NB4 (cell line): ENCODE measurements at regions not wholly inside any gene's neighbourhood (a gene's known extent, or its start where the extent isn't known, plus 50 kb on each side); places are given as distances from the start of the nearest gene placed in this dataset.
"Not testable (repeated sequence)": the region's sequence is repeated elsewhere in the genome, so short reads cannot be mapped to it uniquely, and the experiment has no call there.

Source experiments
- DNase-seq: peaks from one replicate; pipeline ENCODE4 v3.0.0; 2010; ENCODE audit warnings: low read depth
- H3K4me3 ChIP-seq: one replicate; pipeline ENCODE4 v1.5.1; 2011; ENCODE audit warnings: mild to moderate bottlenecking, low read depth, low read length, moderate library complexity
- CTCF ChIP-seq: IDR thresholded peaks from one replicate; pipeline ENCODE4 v1.5.1; 2012; ENCODE audit warnings: low read depth, low read length
- MYC ChIP-seq: IDR thresholded peaks from 2 replicates; pipeline ENCODE4 v1.6.1; 2011; ENCODE audit warnings: low read depth, low read length
- POLR2A ChIP-seq: IDR thresholded peaks from 2 replicates; pipeline ENCODE4 v1.6.1; 2011; ENCODE audit warnings: mild to moderate bottlenecking; ENCODE audit not compliant: insufficient read length; ENCODE audit errors: extremely low read depth
- TF ChIP-seq, protein P1 (sequence below): IDR thresholded peaks from 2 replicates; pipeline ENCODE4 v1.6.1; 2011; ENCODE audit warnings: low read depth, low read length

GRCh38 chr20:1817577-1818211, 77.5 kb upstream of the SIRPA start:
- no peak for DNase-seq
- H3K4me3 ChIP-seq: no peak overlapping the region
- TF ChIP-seq POLR2A (no peak), CTCF (no peak), MYC (no peak)
- TF ChIP-seq, protein P1, sequence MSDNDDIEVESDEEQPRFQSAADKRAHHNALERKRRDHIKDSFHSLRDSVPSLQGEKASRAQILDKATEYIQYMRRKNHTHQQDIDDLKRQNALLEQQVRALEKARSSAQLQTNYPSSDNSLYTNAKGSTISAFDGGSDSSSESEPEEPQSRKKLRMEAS: no peak

DNA sequence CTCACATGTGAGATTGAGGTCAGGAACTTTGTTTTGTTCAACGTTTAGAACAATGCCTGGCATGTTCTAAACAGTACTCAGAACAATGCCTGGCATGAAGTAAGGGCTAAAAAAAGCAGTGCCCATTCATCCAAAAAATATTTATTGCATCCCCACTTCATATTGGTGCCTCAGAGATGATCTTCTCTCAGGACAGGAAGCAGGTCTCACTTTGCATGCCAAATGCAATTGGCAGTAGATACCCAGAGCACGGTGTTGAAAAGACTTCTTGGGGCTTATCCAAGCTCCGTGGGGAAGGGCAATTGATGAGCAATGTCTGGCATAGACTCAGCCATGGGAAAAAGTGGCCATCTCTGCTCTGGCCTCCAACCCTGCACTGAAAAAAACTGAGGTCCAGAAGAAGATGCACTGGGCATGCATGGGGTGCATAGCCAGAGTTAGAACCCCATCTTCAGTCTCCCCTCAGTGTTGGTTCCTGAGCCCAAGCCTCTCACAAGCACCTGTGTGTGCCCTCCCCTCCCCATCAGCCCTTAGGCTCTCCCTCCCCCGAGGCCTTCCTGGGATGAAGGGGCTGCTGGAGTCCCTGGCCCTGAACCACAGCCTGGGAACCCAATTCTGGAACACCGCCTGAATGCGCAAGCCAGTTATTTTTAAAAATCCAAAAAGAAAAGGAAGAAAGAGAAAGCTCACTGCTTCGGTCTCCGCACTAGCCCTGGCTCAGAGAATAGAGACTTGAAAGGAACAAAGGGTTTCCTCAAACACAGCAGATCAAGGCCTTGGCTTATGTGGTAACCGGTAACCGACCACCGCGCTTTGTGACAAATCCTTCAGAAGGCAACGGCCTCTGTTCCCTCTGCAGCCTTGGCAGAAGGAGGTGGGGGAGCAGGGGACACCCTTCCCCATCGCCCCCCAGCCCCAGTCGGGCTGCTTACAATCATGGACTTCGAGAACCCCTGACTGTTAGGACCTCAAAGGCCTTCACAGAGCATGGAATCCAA, 78.5 kb upstream of the SIRPA start:
- TF ChIP-seq POLR2A (no peak), CTCF (no peak), MYC (no peak)
- TF ChIP-seq, protein P1: no peak
- DNase-seq: no peak
- H3K4me3 ChIP-seq: no peak overlapping the region

DNA sequence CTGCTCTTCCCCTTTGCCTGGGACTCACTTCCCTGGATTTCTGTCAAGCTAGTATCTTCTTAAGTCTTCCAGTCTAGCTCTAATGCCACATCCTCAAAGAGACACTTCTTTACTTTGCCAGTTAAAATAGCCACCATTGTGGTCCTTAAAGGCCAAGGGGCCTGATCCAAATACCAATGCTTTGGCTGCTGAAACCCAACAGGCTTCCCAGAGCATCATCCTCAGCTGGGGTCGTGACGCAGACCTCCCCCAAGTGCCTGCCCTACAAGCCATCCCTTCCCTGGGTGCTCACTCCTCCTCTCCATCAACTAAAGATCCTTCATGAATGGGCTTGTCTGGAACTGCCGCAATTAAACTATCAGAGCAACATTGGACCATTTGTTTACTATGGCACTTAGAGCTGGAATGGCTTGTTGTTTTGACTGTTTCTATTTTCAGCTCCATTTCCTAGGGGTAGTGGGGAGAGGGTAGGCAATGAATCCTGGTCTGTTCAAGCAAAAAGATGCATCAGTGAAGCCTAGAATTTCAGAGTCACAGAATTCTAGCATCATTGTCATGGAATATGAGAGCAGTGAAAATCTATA, 79.6 kb upstream of the SIRPA start:
- TF ChIP-seq CTCF (no peak), MYC (no peak)
- TF ChIP-seq, protein P1: no peak
- DNase-seq: no peak
- no peak overlapping the region for H3K4me3 ChIP-seq

GRCh38 chr20:1814861-1815260, 80.3 kb upstream of the SIRPA start:
- not testable (repeated sequence) for H3K4me3 ChIP-seq, DNase-seq

DNA sequence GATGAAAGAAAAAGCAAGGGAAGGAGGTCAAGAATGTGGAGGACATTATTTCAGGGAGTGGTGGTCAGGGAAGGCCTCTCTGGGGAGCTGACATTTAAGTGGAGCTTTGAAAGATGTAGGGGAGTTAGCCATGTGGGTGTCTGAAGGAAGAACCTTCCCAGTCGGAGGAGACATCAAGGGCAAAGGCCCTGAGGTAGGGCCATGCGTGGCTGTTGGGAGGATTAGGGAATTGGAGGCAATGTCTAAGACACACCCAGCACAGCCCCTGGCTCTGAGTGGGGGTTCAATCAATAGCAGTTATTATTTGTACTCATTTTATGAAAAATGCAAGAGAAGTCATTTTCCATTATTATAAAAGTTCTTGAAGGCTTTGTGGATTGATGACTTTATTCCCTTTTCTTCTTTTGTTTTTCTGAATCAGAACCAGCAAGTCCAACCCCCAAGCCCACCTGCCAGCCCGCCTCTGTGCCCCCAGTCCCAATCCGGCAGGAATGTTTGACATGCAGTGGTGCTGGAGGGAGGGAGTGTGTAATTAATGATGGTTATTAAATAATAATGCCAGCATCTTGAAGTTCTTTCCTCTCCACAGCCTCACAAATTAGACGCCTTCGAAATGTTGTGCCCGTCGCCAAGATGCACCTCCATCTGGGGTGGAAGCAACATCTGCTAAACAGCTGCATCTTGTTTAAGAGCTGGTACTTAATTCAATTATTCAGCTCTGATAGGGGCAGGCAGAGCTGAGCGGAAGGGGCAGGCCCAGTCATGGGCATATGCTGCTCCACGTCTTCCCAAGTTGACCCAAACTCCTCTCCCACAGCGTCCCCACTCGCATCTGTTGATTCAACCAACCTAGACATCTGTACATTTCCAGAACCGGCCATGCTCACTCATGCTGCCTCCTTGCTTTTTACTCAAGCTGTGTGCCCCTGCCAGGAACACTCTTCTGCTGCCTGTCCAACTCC, 81.3 kb upstream of the SIRPA start:
- no peak for TF ChIP-seq POLR2A
- no peak for TF ChIP-seq CTCF
- no peak for TF ChIP-seq MYC
- TF ChIP-seq, protein P1: no peak
- H3K4me3 ChIP-seq: no peak overlapping the region
- DNase-seq: no peak
